ENCODE measurements at regions not wholly inside any gene's neighbourhood (a gene's known extent, or its start where the extent isn't known, plus 50 kb on each side); places are given as distances from the start of the nearest gene placed in this dataset.

DNA sequence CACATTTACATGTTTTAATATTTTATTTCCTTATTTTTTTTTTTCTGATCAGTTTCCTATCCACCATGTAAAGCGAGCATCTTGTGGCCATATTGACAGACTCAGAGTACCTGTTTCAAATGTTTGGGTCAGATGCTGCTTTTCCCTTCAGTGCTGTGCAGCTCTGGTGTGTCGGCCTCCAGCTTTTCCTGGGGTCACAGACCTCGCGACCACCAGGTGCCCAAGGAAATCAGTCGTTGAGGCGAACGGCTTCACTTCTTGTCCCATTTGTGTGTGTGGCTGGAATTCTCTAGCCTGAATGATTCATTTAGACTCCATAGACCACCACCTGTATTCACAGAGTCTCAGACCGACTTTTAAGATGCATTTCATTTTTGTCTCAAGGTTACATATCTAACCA lies 166.9 kb upstream of the SPRY4 start (continued):
- no peak for TF ChIP-seq CEBPB (IDR thresholded peaks at IDR 0.05; ENCODE audit: borderline replicate concordance in 1 of 2, low read depth in 2 of 2, low read length in 2 of 2)
- TF ChIP-seq CBX5 (IDR thresholded peaks at IDR 0.05; ENCODE audit: low read depth), result no peak
- no peak for TF ChIP-seq SP1 (IDR thresholded peaks at IDR 0.05; ENCODE audit: low read depth, low read length)
- no peak for TF ChIP-seq HDAC6 (IDR thresholded peaks at IDR 0.05; ENCODE audit: unreplicated experiment)
- TF ChIP-seq IKZF2 (IDR thresholded peaks at IDR 0.05), result no peak
- no peak for TF ChIP-seq TARDBP (IDR thresholded peaks at IDR 0.05; ENCODE audit: borderline replicate concordance)
- no peak for TF ChIP-seq TCF12 (IDR thresholded peaks at IDR 0.05; ENCODE audit: low read depth, low read length)
- no peak for TF ChIP-seq HDGF (IDR thresholded peaks at IDR 0.05)

DNA sequence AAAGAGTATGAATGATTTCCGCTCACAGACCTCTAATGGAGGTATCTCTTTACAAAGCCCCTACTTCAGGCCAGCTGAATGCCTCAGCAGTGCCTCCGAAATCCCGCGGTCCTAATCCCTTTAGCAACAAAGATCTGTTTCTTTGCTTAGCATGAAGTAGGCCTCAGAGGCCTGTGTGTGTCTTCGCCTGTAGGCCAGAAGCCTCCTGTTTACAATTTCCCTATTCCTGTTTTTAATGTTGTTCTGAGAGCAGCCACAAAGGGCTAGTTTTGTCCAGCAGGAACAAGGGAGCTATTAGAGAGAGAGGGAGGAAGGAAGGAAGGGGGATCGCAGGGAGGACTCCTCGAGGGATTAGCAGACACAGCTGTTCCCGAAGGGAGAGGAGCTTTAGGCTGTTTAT lies 166.4 kb upstream of the SPRY4 start:
- Histone ChIP-seq H3K79me2 (ENCODE audit: control insufficient read depth, insufficient read depth, low read length) (no peaks in the 10 kb centered on the region), H3K27ac (ENCODE audit: control insufficient read depth, insufficient read depth) (no peak overlapping the region), H2AFZ (ENCODE audit: control insufficient read depth, low read depth, low read length) (no peak overlapping the region), H3K9ac (ENCODE audit: control insufficient read depth, insufficient read depth, low read length) (no peak overlapping the region), H3K4me2 (ENCODE audit: control insufficient read depth, insufficient read depth) (no peak overlapping the region), H3K4me1 (ENCODE audit: control insufficient read depth, insufficient read depth, low read length) (no peaks in the 10 kb centered on the region), H3K4me3 (no peak overlapping the region), H3K27me3 (replicated peaks in 1 of 2; ENCODE audit: control insufficient read depth in 2 of 2, insufficient read depth in 2 of 2, low read length in 1 of 2) (peaks cover 0 to 1% of the 10 kb centered on the region in 2 experiments; a peak in 3 of 4 replicates), H4K20me1 (ENCODE audit: control insufficient read depth, insufficient read depth) (no peaks in the 10 kb centered on the region), H3K9me3 (replicated peaks; ENCODE audit: control insufficient read depth, insufficient read depth, low read length) (no peaks in the 10 kb centered on the region), H3K36me3 (ENCODE audit: control insufficient read depth in 2 of 2, insufficient read depth in 2 of 2, low read length in 1 of 2) (no peaks in the 10 kb centered on the region)
- in situ Hi-C loops (cut with MboI), result no loop called here
- 42% methylated on average over 8 of the region's 8 CpGs for WGBS (ENCODE audit: insufficient coverage, insufficient replicate concordance, low lambda C conversion rate, missing lambda C conversion rate)
- CTCF ChIA-PET, result interaction anchor here (1.0 kb wide), 1 partner anchor 335 kb away, joined by 3 read pairs; no protein-coding TSS in a partner anchor
- intact Hi-C loops (cut with micrococcal nuclease; ENCODE audit: unreplicated experiment), result no loop called here
- BruUV-seq (replicated peaks), result no TSS peak
- no peak for DNase-seq (ENCODE audit: low read depth, low spot score)
- RAD21 ChIA-PET (ENCODE audit: unreplicated experiment), result no interaction called here
- SMC1A ChIA-PET (ENCODE audit: uncharacterized antibody, unreplicated experiment), result interaction anchor here (1.2 kb wide), 1 partner anchor 18 kb away, joined by 3 read pairs; no protein-coding TSS in a partner anchor
- FAIRE-seq, result no peak
- POLR2A ChIA-PET, result no interaction called here
- ATAC-seq, result no peak
- TF ChIP-seq, protein P1, sequence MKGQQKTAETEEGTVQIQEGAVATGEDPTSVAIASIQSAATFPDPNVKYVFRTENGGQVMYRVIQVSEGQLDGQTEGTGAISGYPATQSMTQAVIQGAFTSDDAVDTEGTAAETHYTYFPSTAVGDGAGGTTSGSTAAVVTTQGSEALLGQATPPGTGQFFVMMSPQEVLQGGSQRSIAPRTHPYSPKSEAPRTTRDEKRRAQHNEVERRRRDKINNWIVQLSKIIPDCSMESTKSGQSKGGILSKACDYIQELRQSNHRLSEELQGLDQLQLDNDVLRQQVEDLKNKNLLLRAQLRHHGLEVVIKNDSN (IDR thresholded peaks at IDR 0.05; ENCODE audit: borderline replicate concordance, extremely low read length, insufficient read depth, low read depth, low read length), result no peak
- TF ChIP-seq, protein P2, sequence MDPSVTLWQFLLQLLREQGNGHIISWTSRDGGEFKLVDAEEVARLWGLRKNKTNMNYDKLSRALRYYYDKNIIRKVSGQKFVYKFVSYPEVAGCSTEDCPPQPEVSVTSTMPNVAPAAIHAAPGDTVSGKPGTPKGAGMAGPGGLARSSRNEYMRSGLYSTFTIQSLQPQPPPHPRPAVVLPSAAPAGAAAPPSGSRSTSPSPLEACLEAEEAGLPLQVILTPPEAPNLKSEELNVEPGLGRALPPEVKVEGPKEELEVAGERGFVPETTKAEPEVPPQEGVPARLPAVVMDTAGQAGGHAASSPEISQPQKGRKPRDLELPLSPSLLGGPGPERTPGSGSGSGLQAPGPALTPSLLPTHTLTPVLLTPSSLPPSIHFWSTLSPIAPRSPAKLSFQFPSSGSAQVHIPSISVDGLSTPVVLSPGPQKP (IDR thresholded peaks at IDR 0.05; ENCODE audit: low read depth, low read length), result no peak
- TF ChIP-seq ZNF207 (IDR thresholded peaks at IDR 0.05; ENCODE audit: borderline replicate concordance) (no peak), PAX5 (IDR thresholded peaks at IDR 0.05; ENCODE audit: borderline replicate concordance, low read depth, low read length) (no peak), ZNF217 (IDR thresholded peaks at IDR 0.05) (no peak), PML (IDR thresholded peaks at IDR 0.05; ENCODE audit: low read length) (no peak), POU2F2 (IDR thresholded peaks at IDR 0.05; ENCODE audit: borderline replicate concordance, low read depth, low read length) (no peak), SREBF1 (IDR thresholded peaks at IDR 0.05; ENCODE audit: low read length) (no peak)
- TF ChIP-seq, protein P3, sequence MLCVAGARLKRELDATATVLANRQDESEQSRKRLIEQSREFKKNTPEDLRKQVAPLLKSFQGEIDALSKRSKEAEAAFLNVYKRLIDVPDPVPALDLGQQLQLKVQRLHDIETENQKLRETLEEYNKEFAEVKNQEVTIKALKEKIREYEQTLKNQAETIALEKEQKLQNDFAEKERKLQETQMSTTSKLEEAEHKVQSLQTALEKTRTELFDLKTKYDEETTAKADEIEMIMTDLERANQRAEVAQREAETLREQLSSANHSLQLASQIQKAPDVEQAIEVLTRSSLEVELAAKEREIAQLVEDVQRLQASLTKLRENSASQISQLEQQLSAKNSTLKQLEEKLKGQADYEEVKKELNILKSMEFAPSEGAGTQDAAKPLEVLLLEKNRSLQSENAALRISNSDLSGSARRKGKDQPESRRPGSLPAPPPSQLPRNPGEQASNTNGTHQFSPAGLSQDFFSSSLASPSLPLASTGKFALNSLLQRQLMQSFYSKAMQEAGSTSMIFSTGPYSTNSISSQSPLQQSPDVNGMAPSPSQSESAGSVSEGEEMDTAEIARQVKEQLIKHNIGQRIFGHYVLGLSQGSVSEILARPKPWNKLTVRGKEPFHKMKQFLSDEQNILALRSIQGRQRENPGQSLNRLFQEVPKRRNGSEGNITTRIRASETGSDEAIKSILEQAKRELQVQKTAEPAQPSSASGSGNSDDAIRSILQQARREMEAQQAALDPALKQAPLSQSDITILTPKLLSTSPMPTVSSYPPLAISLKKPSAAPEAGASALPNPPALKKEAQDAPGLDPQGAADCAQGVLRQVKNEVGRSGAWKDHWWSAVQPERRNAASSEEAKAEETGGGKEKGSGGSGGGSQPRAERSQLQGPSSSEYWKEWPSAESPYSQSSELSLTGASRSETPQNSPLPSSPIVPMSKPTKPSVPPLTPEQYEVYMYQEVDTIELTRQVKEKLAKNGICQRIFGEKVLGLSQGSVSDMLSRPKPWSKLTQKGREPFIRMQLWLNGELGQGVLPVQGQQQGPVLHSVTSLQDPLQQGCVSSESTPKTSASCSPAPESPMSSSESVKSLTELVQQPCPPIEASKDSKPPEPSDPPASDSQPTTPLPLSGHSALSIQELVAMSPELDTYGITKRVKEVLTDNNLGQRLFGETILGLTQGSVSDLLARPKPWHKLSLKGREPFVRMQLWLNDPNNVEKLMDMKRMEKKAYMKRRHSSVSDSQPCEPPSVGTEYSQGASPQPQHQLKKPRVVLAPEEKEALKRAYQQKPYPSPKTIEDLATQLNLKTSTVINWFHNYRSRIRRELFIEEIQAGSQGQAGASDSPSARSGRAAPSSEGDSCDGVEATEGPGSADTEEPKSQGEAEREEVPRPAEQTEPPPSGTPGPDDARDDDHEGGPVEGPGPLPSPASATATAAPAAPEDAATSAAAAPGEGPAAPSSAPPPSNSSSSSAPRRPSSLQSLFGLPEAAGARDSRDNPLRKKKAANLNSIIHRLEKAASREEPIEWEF (IDR thresholded peaks at IDR 0.05; ENCODE audit: insufficient replicate concordance, low read depth, low read length), result no peak
- TF ChIP-seq, protein P4, sequence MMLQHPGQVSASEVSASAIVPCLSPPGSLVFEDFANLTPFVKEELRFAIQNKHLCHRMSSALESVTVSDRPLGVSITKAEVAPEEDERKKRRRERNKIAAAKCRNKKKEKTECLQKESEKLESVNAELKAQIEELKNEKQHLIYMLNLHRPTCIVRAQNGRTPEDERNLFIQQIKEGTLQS (IDR thresholded peaks at IDR 0.05; ENCODE audit: borderline replicate concordance, extremely low read depth, low read depth, low read length), result no peak

Measured in GM12878 (cell line).